AG04450 (cell line): ENCODE measurements at regions not wholly inside any gene's neighbourhood (a gene's known extent, or its start where the extent isn't known, plus 50 kb on each side); places are given as distances from the start of the nearest gene placed in this dataset.
"Not testable (repeated sequence)": the region's sequence is repeated elsewhere in the genome, so short reads cannot be mapped to it uniquely, and the experiment has no call there.

ENCODE experiments used
- CTCF ChIA-PET: fragments of 300-600, 350-600 bp; formaldehyde crosslinking; extraction: SDS; loops from one replicate; lab custom pipeline; 2022; ENCODE audit warnings: antibody characterized with exemption, inconsistent platforms; lab: Charles Lee
- POLR2A ChIA-PET: fragments of 350-600 bp; formaldehyde crosslinking; extraction: SDS; loops from one replicate; lab custom pipeline; 2021; ENCODE audit warnings: antibody characterized with exemption, inconsistent platforms; lab: Yijun Ruan, JAX
- DNase-seq: peaks from one replicate; pipeline ENCODE4 v3.0.0-alpha.2; 2011; ENCODE audit warnings: low read depth, low spot score
- H3K27ac ChIP-seq: one replicate; pipeline ENCODE4 v1.5.1; 2012; ENCODE audit warnings: low read depth, low read length, control low read depth
- H3K27me3 ChIP-seq: one replicate; pipeline ENCODE4 v1.6.0; 2012; ENCODE audit warnings: low read length; ENCODE audit not compliant: control insufficient read depth, insufficient read depth
- H3K4me3 ChIP-seq: 2 replicates; pipeline ENCODE4 v1.5.1; 2011; ENCODE audit warnings: mild to moderate bottlenecking, low read depth, low read length, control low read depth
- H3K9me3 ChIP-seq: 2 replicates; pipeline ENCODE4 v1.5.1; 2012; ENCODE audit warnings: low read length; ENCODE audit not compliant: control insufficient read depth, insufficient read depth
- TF ChIP-seq, protein P1 (sequence below): IDR thresholded peaks from 2 replicates; pipeline ENCODE4 v1.5.1; 2011; ENCODE audit warnings: low read depth, low read length, control low read depth, inconsistent platforms

DNA sequence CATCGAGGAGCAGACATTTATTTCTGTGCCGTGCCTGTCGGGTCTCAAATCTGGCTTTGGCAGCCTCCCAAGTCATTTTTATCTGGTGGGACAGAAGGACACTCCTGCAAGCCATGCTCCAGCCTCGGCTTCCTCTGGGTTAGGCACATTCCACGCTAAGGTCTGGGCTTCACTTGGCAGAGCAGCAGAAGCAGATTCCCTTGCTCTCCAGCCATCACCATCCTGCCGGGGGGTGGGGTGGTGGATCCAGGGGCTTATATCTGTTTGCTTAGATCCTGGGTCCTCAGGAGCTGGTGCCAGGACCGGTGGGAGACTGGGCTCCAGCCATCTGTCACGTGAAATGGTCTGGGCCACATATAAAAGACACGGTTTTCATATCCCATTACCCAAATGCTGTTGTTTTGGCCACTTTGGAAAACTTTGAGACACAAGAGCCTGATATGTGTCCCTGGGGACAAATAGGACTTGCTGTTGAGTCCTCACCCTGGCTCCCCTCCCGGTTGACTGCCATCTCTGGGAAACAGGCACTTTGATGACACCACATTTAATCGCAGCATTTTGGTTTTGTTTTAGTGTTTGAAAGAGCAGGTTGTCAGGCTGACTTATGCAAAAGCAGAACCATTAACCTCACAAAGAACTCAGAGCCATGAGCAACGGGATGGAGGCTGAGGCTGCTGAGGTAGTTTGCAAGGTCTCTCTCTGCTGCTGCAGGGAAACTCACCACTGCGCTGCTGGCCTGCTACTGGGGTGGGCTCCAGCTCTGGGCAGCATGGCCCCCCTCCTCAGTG lies 69.6 kb upstream of the PRMT8 start:
- CTCF ChIA-PET = interaction anchor here (1.5 kb wide), 1 partner anchor 121 kb away, joined by 3 read pairs; no protein-coding TSS in a partner anchor

DNA sequence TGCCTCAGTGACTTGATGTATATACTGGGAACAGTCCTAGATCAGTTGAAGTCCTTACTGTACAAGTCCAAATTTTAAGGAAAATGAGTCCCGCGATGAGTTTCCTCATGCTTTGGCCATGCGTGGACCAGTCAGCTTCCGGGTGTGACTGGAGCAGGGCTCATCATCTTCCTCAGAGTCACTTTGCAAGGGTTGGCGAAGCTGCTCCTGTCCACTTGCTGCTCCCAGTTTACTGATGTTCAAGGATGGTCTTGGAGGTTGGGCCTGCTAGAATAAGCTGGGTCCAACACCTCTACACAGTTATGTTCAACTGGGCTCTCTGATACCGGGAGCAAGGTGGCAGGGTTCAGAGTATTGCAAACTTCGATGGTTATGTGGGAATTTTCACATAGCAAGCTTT lies 66.2 kb upstream of the PRMT8 start:
- H3K27me3 ChIP-seq, DNase-seq, POLR2A ChIA-PET, CTCF ChIA-PET, H3K9me3 ChIP-seq, H3K27ac ChIP-seq, H3K4me3 ChIP-seq: not testable (repeated sequence)

More for the DNA sequence above, 69.6 kb upstream of the PRMT8 start:
- POLR2A ChIA-PET = no interaction called here
- peaks cover 10% of the 10 kb centered on the region for H3K27me3 ChIP-seq
- no peaks in the 10 kb centered on the region for H3K9me3 ChIP-seq
- TF ChIP-seq, protein P1, sequence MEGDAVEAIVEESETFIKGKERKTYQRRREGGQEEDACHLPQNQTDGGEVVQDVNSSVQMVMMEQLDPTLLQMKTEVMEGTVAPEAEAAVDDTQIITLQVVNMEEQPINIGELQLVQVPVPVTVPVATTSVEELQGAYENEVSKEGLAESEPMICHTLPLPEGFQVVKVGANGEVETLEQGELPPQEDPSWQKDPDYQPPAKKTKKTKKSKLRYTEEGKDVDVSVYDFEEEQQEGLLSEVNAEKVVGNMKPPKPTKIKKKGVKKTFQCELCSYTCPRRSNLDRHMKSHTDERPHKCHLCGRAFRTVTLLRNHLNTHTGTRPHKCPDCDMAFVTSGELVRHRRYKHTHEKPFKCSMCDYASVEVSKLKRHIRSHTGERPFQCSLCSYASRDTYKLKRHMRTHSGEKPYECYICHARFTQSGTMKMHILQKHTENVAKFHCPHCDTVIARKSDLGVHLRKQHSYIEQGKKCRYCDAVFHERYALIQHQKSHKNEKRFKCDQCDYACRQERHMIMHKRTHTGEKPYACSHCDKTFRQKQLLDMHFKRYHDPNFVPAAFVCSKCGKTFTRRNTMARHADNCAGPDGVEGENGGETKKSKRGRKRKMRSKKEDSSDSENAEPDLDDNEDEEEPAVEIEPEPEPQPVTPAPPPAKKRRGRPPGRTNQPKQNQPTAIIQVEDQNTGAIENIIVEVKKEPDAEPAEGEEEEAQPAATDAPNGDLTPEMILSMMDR = no peak
- DNase-seq = no peak
- no peak overlapping the region for H3K4me3 ChIP-seq
- no peak overlapping the region for H3K27ac ChIP-seq

DNA sequence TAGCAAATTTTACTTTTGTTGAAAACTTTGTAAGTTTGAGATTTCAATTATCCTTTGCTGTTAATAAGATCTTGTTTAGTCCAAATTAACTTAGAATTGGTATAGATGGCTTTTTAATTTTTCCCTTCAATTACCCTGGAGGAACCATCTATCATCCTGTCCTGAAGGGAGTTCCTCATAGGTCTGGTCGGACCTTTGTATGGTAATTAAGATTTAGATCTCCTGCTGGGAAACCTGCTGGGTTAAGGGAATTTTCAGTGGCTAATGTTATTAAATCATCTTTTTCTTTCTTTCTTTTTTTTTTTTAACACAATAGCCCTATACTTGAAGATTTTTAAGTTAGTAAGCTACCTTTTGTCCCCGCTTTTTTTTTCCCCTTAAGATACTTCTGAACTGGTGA lies 63.0 kb upstream of the PRMT8 start:
- TF ChIP-seq, protein P1 = no peak
- no peak overlapping the region for H3K4me3 ChIP-seq
- H3K9me3 ChIP-seq = no peaks in the 10 kb centered on the region
- peaks cover 3% of the 10 kb centered on the region for H3K27me3 ChIP-seq
- H3K27ac ChIP-seq = no peak overlapping the region
- ChIA-PET CTCF (interaction anchor here (0.6 kb wide), 1 partner anchor 128 kb away, joined by 3 read pairs; no protein-coding TSS in a partner anchor), POLR2A (no interaction called here)
- DNase-seq = no peak

DNA sequence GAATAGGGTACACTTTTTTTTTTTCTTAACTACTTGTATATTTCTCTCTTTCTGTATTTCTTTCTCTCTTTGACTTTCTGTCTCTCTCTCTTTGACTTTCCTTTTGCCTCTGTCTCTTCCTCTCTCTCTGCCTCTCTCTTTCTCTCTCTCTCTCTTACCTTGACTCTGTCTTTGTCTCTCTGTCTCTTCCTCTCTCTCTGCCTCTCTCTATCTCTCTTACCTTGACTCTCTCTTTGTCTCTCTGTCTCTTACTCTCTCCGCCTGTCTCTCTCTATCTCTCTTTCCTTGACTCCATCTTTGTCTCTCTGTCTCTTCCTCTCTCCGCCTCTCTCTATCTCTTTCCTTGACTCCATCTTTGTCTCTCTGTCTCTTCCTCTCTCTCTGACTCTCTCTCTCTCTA lies 62.4 kb upstream of the PRMT8 start:
- Histone ChIP-seq H3K27me3 (peaks cover 3% of the 10 kb centered on the region), H3K4me3 (no peak overlapping the region), H3K9me3 (no peaks in the 10 kb centered on the region), H3K27ac (no peak overlapping the region)
- ChIA-PET CTCF (interaction anchor here (0.6 kb wide), 1 partner anchor 128 kb away, joined by 3 read pairs; no protein-coding TSS in a partner anchor), POLR2A (no interaction called here)
- TF ChIP-seq, protein P1 = no peak
- DNase-seq = no peak

DNA sequence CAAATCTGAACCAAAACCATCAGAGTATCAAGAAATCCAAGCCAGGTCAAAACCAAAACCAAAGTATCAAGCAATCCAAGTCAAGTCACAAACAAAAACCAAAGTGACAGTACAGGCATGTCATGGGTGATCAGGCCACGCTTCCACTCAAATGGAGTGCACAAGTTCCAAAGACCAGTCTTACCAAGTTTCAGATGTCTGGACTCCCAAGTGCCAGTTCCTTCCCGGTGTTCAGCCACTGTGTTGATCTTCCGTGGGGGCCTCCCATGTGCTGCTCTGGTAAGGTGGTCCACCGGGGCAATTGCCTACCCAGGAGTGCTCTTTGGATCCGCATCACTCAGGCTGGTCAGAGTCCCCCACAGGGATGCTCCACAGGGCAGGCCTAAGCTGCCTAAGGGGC lies 61.5 kb upstream of the PRMT8 start:
- DNase-seq, H3K9me3 ChIP-seq, CTCF ChIA-PET, H3K4me3 ChIP-seq, H3K27ac ChIP-seq, H3K27me3 ChIP-seq, POLR2A ChIA-PET: not testable (repeated sequence)

DNA sequence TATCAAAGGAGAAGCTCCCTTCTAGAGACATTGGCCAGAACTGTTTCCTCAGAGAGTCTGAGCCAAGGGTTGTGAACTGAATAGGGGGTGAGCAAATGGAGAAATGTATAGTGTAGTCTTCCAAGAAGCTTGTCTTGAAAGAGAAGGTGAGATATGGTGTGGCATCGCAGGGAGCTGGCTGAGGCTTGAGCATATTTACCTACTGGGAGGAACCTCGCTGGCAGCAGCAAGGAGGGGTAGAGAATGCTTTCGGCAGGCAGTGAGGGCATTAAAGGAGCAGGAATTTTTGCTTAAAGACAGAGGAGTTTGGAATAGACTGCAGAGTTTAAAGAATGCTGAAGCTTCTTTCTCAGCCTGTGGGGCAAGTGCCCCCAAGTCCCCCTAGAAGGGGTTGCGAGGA lies 59.3 kb upstream of the PRMT8 start:
- DNase-seq = no peak
- Histone ChIP-seq H3K27me3 (peaks cover 10% of the 10 kb centered on the region), H3K4me3 (no peak overlapping the region), H3K9me3 (no peaks in the 10 kb centered on the region), H3K27ac (no peak overlapping the region)
- TF ChIP-seq, protein P1 = no peak
- ChIA-PET CTCF (interaction anchor here (1.3 kb wide), 1 partner anchor 131 kb away, joined by 4 read pairs; no protein-coding TSS in a partner anchor), POLR2A (no interaction called here)
